Neural cell (in vitro differentiated cells): ENCODE measurements at regions not wholly inside any gene's neighbourhood (a gene's known extent, or its start where the extent isn't known, plus 50 kb on each side); places are given as distances from the start of the nearest gene placed in this dataset.

Source experiments
- H2AFZ ChIP-seq: fragments of 200-600, 300-800 bp; sonication (generic), shearing (Covaris generic); 2 replicates; pipeline ENCODE4 v1.6.0; 2014; ENCODE audit warnings: low read depth, mild to moderate bottlenecking, antibody characterized with exemption, low read length, moderate library complexity
- H3F3A ChIP-seq: fragments of 200-600 bp; shearing (Covaris generic); 2 replicates; pipeline ENCODE4 v1.6.1; 2016; ENCODE audit warnings: mild to moderate bottlenecking, moderate library complexity, mixed read lengths, antibody characterized with exemption, low read length; ENCODE audit not compliant: insufficient read depth, poor library complexity, severe bottlenecking
- H3K27ac ChIP-seq: fragments of 200-600, 300-800 bp; sonication (generic), shearing (Covaris generic); 2 replicates; pipeline ENCODE4 v1.5.1; 2014; ENCODE audit warnings: mild to moderate bottlenecking, low read length, moderate library complexity
- H3K27me3 ChIP-seq: fragments of 300-800, 200-600 bp; sonication (generic), shearing (Covaris generic); 2 replicates; pipeline ENCODE4 v1.6.0; 2014; ENCODE audit warnings: mild to moderate bottlenecking, low read depth, low read length, moderate library complexity; ENCODE audit not compliant: insufficient read depth
- H3K36me3 ChIP-seq: fragments of 300-800, 200-600 bp; sonication (generic), shearing (Covaris generic); 2 replicates; pipeline ENCODE4 v1.5.1; 2014; ENCODE audit warnings: mild to moderate bottlenecking, antibody characterized with exemption, low read length, moderate library complexity; ENCODE audit not compliant: insufficient read depth
- H3K4me2 ChIP-seq: fragments of 300-800, 200-600 bp; sonication (generic), shearing (Covaris generic); 2 replicates; pipeline ENCODE4 v1.6.0; 2014; ENCODE audit warnings: mild to moderate bottlenecking, low read length
- H3K4me3 ChIP-seq: fragments of 300-800, 200-600 bp; sonication (generic), shearing (Covaris generic); 2 replicates; pipeline ENCODE4 v1.5.1; 2014; ENCODE audit warnings: mild to moderate bottlenecking, low read length, moderate library complexity
- H3K79me2 ChIP-seq: fragments of 200-600 bp; shearing (Covaris generic); replicated peaks from 2 replicates; pipeline ENCODE4 v1.6.0; 2014; ENCODE audit warnings: mild to moderate bottlenecking, low read length, moderate library complexity; ENCODE audit not compliant: insufficient read depth
- H3K9ac ChIP-seq: fragments of 300-800, 200-600 bp; sonication (generic), shearing (Covaris generic); 2 replicates; pipeline ENCODE4 v1.6.1; 2016; ENCODE audit warnings: mild to moderate bottlenecking, low read length, mixed read lengths
- H3K9me2 ChIP-seq: fragments of 200-600 bp; shearing (Covaris generic); 2 replicates; pipeline ENCODE4 v1.6.1; 2016; ENCODE audit warnings: mild to moderate bottlenecking, low read length, mixed read lengths; ENCODE audit not compliant: insufficient read depth
- H3K9me3 ChIP-seq: fragments of 200-600, 300-800 bp; sonication (generic), shearing (Covaris generic); 2 replicates; pipeline ENCODE4 v1.6.1; 2016; ENCODE audit warnings: mild to moderate bottlenecking, mixed run types, low read length, moderate library complexity, mixed read lengths
- H4K20me1 ChIP-seq: fragments of 200-600 bp; shearing (Covaris generic); 2 replicates; pipeline ENCODE4 v1.6.1; 2016; ENCODE audit warnings: mild to moderate bottlenecking, mixed run types; ENCODE audit not compliant: insufficient read depth
- EP300 ChIP-seq: fragments of 450-650 bp; conservative IDR thresholded peaks from 2 replicates; pipeline ENCODE4 v1.6.1; 2014; ENCODE audit warnings: antibody characterized with exemption, mild to moderate bottlenecking, moderate library complexity; ENCODE audit not compliant: poor library complexity, severe bottlenecking
- EZH2 ChIP-seq: fragments of 200-600, 300-800 bp; shearing (Covaris generic), sonication (generic); IDR thresholded peaks from 2 replicates; pipeline ENCODE4 v1.6.1; 2014; ENCODE audit warnings: antibody characterized with exemption, low read length, borderline replicate concordance, mild to moderate bottlenecking; ENCODE audit not compliant: insufficient read depth, poor library complexity, severe bottlenecking
- MXI1 ChIP-seq: fragments of 450-650 bp; conservative IDR thresholded peaks from 2 replicates; pipeline ENCODE4 v1.6.1; 2014; ENCODE audit warnings: antibody characterized with exemption, mild to moderate bottlenecking; ENCODE audit not compliant: poor library complexity, severe bottlenecking
- POLR2AphosphoS5 ChIP-seq: IDR thresholded peaks from 2 replicates; pipeline ENCODE4 v1.6.1; 2012
- SMC3 ChIP-seq: fragments of 450-650 bp; conservative IDR thresholded peaks from 2 replicates; pipeline ENCODE4 v1.6.1; 2014; ENCODE audit warnings: antibody characterized with exemption, mild to moderate bottlenecking, moderate library complexity; ENCODE audit not compliant: poor library complexity
- TAF1 ChIP-seq: IDR thresholded peaks from 2 replicates; pipeline ENCODE4 v1.6.1; 2012; ENCODE audit warnings: low read depth
- TF ChIP-seq, protein P1 (sequence below): fragments of 450-650 bp; IDR thresholded peaks from 2 replicates; pipeline ENCODE4 v1.5.1; 2014; ENCODE audit warnings: antibody characterized with exemption, mild to moderate bottlenecking, moderate library complexity; ENCODE audit not compliant: poor library complexity, severe bottlenecking
- TF ChIP-seq, protein P2 (sequence below): IDR thresholded peaks from 2 replicates; pipeline ENCODE4 v1.6.1; 2012; ENCODE audit warnings: borderline replicate concordance

DNA sequence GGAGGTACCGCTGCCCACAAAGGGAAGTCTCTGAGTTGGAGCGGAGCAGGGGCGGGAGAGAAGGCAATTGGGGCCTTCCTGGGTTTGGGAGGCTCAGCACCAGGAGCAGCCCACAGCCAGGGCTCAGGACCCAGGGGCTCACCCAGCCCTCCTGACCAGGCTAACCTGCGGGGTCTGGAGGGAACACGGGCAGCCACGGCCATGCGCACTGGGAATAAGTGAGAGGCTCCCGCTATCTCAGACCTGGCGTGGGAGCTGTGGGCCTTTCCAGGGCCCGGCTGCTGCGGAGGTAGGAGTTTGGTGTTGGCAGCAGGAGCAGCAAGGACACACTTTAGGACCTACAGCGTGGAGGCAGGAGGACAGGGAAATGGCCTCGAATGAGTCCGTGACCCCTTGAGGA lies 69.0 kb downstream of the RRM2 start:
- H3K9me3 ChIP-seq, result no peaks in the 10 kb centered on the region
- no peak overlapping the region for H3K4me2 ChIP-seq
- H4K20me1 ChIP-seq, result no peaks in the 10 kb centered on the region
- no peak overlapping the region for H2AFZ ChIP-seq
- H3K9ac ChIP-seq, result no peak overlapping the region
- TF ChIP-seq POLR2AphosphoS5 (no peak), EZH2 (no peak), EP300 (no peak), TAF1 (no peak)
- TF ChIP-seq, protein P1, sequence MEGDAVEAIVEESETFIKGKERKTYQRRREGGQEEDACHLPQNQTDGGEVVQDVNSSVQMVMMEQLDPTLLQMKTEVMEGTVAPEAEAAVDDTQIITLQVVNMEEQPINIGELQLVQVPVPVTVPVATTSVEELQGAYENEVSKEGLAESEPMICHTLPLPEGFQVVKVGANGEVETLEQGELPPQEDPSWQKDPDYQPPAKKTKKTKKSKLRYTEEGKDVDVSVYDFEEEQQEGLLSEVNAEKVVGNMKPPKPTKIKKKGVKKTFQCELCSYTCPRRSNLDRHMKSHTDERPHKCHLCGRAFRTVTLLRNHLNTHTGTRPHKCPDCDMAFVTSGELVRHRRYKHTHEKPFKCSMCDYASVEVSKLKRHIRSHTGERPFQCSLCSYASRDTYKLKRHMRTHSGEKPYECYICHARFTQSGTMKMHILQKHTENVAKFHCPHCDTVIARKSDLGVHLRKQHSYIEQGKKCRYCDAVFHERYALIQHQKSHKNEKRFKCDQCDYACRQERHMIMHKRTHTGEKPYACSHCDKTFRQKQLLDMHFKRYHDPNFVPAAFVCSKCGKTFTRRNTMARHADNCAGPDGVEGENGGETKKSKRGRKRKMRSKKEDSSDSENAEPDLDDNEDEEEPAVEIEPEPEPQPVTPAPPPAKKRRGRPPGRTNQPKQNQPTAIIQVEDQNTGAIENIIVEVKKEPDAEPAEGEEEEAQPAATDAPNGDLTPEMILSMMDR, result no peak
- TF ChIP-seq, protein P2, sequence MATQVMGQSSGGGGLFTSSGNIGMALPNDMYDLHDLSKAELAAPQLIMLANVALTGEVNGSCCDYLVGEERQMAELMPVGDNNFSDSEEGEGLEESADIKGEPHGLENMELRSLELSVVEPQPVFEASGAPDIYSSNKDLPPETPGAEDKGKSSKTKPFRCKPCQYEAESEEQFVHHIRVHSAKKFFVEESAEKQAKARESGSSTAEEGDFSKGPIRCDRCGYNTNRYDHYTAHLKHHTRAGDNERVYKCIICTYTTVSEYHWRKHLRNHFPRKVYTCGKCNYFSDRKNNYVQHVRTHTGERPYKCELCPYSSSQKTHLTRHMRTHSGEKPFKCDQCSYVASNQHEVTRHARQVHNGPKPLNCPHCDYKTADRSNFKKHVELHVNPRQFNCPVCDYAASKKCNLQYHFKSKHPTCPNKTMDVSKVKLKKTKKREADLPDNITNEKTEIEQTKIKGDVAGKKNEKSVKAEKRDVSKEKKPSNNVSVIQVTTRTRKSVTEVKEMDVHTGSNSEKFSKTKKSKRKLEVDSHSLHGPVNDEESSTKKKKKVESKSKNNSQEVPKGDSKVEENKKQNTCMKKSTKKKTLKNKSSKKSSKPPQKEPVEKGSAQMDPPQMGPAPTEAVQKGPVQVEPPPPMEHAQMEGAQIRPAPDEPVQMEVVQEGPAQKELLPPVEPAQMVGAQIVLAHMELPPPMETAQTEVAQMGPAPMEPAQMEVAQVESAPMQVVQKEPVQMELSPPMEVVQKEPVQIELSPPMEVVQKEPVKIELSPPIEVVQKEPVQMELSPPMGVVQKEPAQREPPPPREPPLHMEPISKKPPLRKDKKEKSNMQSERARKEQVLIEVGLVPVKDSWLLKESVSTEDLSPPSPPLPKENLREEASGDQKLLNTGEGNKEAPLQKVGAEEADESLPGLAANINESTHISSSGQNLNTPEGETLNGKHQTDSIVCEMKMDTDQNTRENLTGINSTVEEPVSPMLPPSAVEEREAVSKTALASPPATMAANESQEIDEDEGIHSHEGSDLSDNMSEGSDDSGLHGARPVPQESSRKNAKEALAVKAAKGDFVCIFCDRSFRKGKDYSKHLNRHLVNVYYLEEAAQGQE, result no peak
- no peaks in the 10 kb centered on the region for H3K9me2 ChIP-seq
- no peaks in the 10 kb centered on the region for H3F3A ChIP-seq
- no peaks in the 10 kb centered on the region for H3K36me3 ChIP-seq
- no peaks in the 10 kb centered on the region for H3K27me3 ChIP-seq
- H3K27ac ChIP-seq, result no peak overlapping the region
- no peaks in the 10 kb centered on the region for H3K79me2 ChIP-seq
- H3K4me3 ChIP-seq, result no peak overlapping the region

DNA sequence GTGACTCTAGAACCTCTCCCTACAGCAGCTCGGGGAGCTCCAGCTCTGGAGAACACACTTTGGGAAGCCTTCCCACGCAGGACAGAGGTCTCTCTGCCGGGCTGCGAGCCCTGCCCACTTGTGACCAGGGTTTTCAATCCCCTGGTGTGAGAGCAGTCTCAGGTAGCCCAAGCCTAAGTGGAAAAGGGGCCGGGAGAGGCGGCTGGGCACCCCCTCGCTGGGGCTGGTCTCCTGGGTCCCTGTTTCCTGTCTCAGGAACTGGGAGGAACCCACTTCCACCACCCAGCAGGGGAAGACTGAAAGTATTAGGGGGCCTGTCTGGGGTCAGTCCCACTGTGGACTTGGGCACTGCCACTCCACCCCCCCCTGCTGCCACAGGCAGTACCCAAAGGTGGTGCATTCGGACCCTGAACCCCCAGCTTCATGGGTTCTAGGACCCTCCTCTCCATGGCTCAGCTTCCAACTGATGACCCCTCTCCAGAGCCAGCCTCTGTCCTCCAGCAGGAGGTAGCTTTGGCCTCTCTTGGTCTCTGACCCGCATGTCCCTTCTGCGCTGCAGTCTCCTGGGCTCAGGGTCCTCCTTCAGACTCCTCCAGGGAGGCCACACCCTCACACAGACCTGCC lies 70.0 kb downstream of the RRM2 start:
- Histone ChIP-seq H4K20me1 (no peaks in the 10 kb centered on the region), H2AFZ (no peak overlapping the region), H3K9me3 (no peaks in the 10 kb centered on the region), H3K9ac (no peak overlapping the region), H3K27me3 (no peaks in the 10 kb centered on the region), H3K9me2 (no peaks in the 10 kb centered on the region), H3F3A (no peaks in the 10 kb centered on the region), H3K79me2 (no peaks in the 10 kb centered on the region), H3K4me3 (no peak overlapping the region), H3K4me2 (no peak overlapping the region), H3K36me3 (no peaks in the 10 kb centered on the region), H3K27ac (no peak overlapping the region)
- TF ChIP-seq MXI1, result no peak
- no peak for TF ChIP-seq EP300
- TF ChIP-seq POLR2AphosphoS5, result no peak
- TF ChIP-seq, protein P1, result no peak
- no peak for TF ChIP-seq TAF1
- no peak for TF ChIP-seq SMC3
